Loucy (cell line): ENCODE measurements at regions not wholly inside any gene's neighbourhood (a gene's known extent, or its start where the extent isn't known, plus 50 kb on each side); places are given as distances from the start of the nearest gene placed in this dataset.

Experiments
- H2AFZ ChIP-seq: fragments of 200-600 bp; sonication (generic); 2 replicates; pipeline ENCODE4 v1.6.0; 2016; ENCODE audit warnings: antibody characterized with exemption, mild to moderate bottlenecking, low read length, moderate library complexity
- H3F3A ChIP-seq: fragments of 200-600 bp; 2 replicates; pipeline ENCODE4 v1.6.0; 2016; ENCODE audit warnings: antibody characterized with exemption, low read depth, mild to moderate bottlenecking
- H3K27me3 ChIP-seq: fragments of 200-600 bp; sonication (generic); 2 replicates; pipeline ENCODE4 v1.6.1; 2014; ENCODE audit warnings: low read length, mild to moderate bottlenecking; ENCODE audit not compliant: insufficient read depth, poor library complexity, severe bottlenecking
- H3K36me3 ChIP-seq: fragments of 200-600 bp; sonication (generic); 2 replicates; pipeline ENCODE4 v1.6.1; 2016; ENCODE audit warnings: low read length; ENCODE audit not compliant: insufficient read depth
- H3K4me1 ChIP-seq: fragments of 200-600 bp; sonication (generic); 2 replicates; pipeline ENCODE4 v1.5.1; 2014; ENCODE audit warnings: low read length, mild to moderate bottlenecking; ENCODE audit not compliant: insufficient read depth, poor library complexity, severe bottlenecking
- H3K4me2 ChIP-seq: fragments of 200-600 bp; sonication (generic); 2 replicates; pipeline ENCODE4 v1.6.0; 2014; ENCODE audit warnings: antibody characterized with exemption, low read length, low read depth, mild to moderate bottlenecking; ENCODE audit not compliant: poor library complexity, severe bottlenecking
- H3K4me3 ChIP-seq: fragments of 200-600 bp; sonication (generic); 2 replicates; pipeline ENCODE4 v1.5.1; 2014; ENCODE audit warnings: low read length, mild to moderate bottlenecking, mixed read lengths; ENCODE audit not compliant: poor library complexity, severe bottlenecking
- H3K79me2 ChIP-seq: fragments of 200-600 bp; sonication (generic); 2 replicates; pipeline ENCODE4 v1.6.1; 2014; ENCODE audit warnings: low read length; ENCODE audit not compliant: insufficient read depth
- H3K9ac ChIP-seq: fragments of 200-600 bp; sonication (generic); 2 replicates; pipeline ENCODE4 v1.6.0; 2014; ENCODE audit warnings: mild to moderate bottlenecking, low read depth, low read length, moderate library complexity; ENCODE audit not compliant: poor library complexity, severe bottlenecking
- H3K9me2 ChIP-seq: fragments of 200-600 bp; sonication (generic); replicated peaks from 2 replicates; pipeline ENCODE4 v1.6.1; 2016; ENCODE audit warnings: low read depth, low read length, mixed read lengths
- H3K9me3 ChIP-seq: fragments of 200-600 bp; sonication (generic); 2 replicates; pipeline ENCODE4 v1.6.1; 2014; ENCODE audit warnings: mild to moderate bottlenecking, antibody characterized with exemption, low read length, low read depth; ENCODE audit not compliant: insufficient read depth
- H4K20me1 ChIP-seq: fragments of 200-600 bp; sonication (generic); 2 replicates; pipeline ENCODE4 v1.6.0; 2014; ENCODE audit warnings: antibody characterized with exemption, low read length, mild to moderate bottlenecking; ENCODE audit not compliant: insufficient read depth, poor library complexity, severe bottlenecking
- EZH2phosphoT487 ChIP-seq: fragments of 200-600 bp; IDR thresholded peaks from 2 replicates; pipeline ENCODE4 v1.6.1; 2018; ENCODE audit warnings: antibody characterized with exemption, mild to moderate bottlenecking, moderate library complexity, borderline replicate concordance
- TF ChIP-seq, protein P1 (sequence below): fragments of 200-600 bp; sonication (generic); conservative IDR thresholded peaks from 2 replicates; pipeline ENCODE4 v1.5.1; 2014; ENCODE audit warnings: mild to moderate bottlenecking, antibody characterized with exemption, low read length

DNA sequence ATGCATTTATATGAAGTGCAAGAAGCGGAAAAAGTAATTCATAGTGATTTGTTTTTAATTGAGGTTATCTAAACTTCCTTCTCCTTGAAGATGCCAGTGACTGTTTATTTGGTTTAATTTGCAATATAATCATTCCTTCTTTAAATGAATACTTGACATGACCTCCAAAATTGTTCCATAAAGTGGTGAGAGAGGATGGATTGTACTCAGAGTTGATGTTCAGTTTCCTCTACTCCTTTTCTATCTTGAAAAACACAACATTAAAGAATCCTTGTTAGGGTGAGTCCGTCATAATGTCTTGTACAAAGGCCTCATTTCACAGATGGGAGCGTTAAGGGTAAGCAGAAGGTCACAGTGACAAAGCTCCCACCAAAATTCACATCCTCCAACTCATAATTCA lies 756.1 kb upstream of the KLHL29 start:
- Histone ChIP-seq H3K9ac (no peak overlapping the region), H3K4me3 (no peak overlapping the region), H3F3A (no peaks in the 10 kb centered on the region), H3K4me2 (no peak overlapping the region), H3K79me2 (no peaks in the 10 kb centered on the region), H3K36me3 (no peaks in the 10 kb centered on the region), H3K9me3 (no peaks in the 10 kb centered on the region), H3K27me3 (no peaks in the 10 kb centered on the region), H4K20me1 (no peaks in the 10 kb centered on the region), H3K4me1 (no peaks in the 10 kb centered on the region), H2AFZ (no peak overlapping the region), H3K9me2 (no peaks in the 10 kb centered on the region)
- TF ChIP-seq, protein P1, sequence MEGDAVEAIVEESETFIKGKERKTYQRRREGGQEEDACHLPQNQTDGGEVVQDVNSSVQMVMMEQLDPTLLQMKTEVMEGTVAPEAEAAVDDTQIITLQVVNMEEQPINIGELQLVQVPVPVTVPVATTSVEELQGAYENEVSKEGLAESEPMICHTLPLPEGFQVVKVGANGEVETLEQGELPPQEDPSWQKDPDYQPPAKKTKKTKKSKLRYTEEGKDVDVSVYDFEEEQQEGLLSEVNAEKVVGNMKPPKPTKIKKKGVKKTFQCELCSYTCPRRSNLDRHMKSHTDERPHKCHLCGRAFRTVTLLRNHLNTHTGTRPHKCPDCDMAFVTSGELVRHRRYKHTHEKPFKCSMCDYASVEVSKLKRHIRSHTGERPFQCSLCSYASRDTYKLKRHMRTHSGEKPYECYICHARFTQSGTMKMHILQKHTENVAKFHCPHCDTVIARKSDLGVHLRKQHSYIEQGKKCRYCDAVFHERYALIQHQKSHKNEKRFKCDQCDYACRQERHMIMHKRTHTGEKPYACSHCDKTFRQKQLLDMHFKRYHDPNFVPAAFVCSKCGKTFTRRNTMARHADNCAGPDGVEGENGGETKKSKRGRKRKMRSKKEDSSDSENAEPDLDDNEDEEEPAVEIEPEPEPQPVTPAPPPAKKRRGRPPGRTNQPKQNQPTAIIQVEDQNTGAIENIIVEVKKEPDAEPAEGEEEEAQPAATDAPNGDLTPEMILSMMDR = no peak

DNA sequence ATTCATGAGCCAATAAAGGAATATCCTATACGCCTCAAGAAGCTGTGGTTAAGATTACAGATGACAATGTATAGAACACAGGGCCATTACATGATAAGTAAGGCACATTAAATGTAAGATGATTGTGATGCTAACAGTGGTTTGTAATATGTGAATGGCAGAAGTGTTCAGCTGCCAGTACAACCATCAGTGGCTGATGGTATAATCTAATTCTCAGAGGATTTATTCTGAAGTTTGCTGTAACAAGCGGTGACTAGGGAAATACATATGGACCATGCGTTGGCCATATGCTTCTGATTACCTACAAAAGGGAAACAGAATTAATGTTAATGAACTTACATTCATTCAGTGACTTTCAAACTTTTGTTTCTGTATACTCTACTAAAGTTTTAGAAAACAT lies 750.8 kb upstream of the KLHL29 start:
- no peaks in the 10 kb centered on the region for H3K9me2 ChIP-seq
- H3K4me2 ChIP-seq = no peak overlapping the region
- no peaks in the 10 kb centered on the region for H3K9me3 ChIP-seq
- H3K27me3 ChIP-seq = no peaks in the 10 kb centered on the region
- H3K4me3 ChIP-seq = no peak overlapping the region
- no peaks in the 10 kb centered on the region for H3F3A ChIP-seq
- H3K36me3 ChIP-seq = no peaks in the 10 kb centered on the region
- no peaks in the 10 kb centered on the region for H3K79me2 ChIP-seq
- no peak overlapping the region for H3K9ac ChIP-seq
- H4K20me1 ChIP-seq = no peaks in the 10 kb centered on the region
- no peak for TF ChIP-seq EZH2phosphoT487
- TF ChIP-seq, protein P1 = no peak
- no peaks in the 10 kb centered on the region for H3K4me1 ChIP-seq
- H2AFZ ChIP-seq = no peak overlapping the region

DNA sequence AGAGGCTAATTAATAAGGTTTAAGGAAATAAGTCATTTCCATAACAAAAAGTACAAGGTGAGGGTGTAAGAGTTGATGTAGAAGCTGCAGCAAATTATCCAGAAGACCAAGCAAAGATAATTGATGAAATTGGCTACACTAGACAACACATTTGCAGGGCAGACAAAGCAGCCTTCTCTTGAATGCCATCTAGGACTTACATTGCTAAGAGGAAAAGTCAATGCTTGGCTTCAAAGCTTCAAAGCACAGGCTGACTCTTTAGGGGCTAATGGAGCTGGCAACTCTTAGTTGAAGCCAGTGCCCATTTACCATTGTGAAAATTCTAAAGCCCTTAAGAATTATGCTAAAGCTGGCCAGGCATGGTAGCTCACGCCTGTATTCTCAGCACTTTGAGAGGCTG lies 728.6 kb upstream of the KLHL29 start:
- no peaks in the 10 kb centered on the region for H3K79me2 ChIP-seq
- H3K4me1 ChIP-seq = no peaks in the 10 kb centered on the region
- H4K20me1 ChIP-seq = no peaks in the 10 kb centered on the region
- H2AFZ ChIP-seq = no peak overlapping the region
- H3K27me3 ChIP-seq = no peaks in the 10 kb centered on the region
- TF ChIP-seq EZH2phosphoT487 = no peak
- TF ChIP-seq, protein P1 = no peak
- H3K4me2 ChIP-seq = no peak overlapping the region
- H3K9ac ChIP-seq = no peak overlapping the region
- H3K4me3 ChIP-seq = no peak overlapping the region
- no peaks in the 10 kb centered on the region for H3K9me2 ChIP-seq
- H3K9me3 ChIP-seq = peaks cover 2% of the 10 kb centered on the region; the same call in 1 of the 2 replicates
- no peaks in the 10 kb centered on the region for H3K36me3 ChIP-seq
- H3F3A ChIP-seq = no peaks in the 10 kb centered on the region
